Panc1 (cell line): ENCODE measurements at regions not wholly inside any gene's neighbourhood (a gene's known extent, or its start where the extent isn't known, plus 50 kb on each side); places are given as distances from the start of the nearest gene placed in this dataset.

Experiments used
- ATAC-seq: fragments of 200-7000 bp; cut with Tn5 transposase; 2 replicates; pipeline ENCODE4 v1.9.1; 2020; ENCODE audit warnings: mild to moderate bottlenecking, moderate library complexity
- BruUV-seq: library from RNA; stranded (reverse); fragments of 400-500 nt; replicated peaks from 2 replicates; lab custom pipeline; 2021; lab: Mats Ljungman, UMichigan
- CTCF ChIA-PET: fragments of 300-600 bp; sonication (Branson Sonifier 250); formaldehyde crosslinking; loops from one replicate; lab custom pipeline; 2022; ENCODE audit warnings: antibody characterized with exemption; lab: Charles Lee
- POLR2A ChIA-PET: fragments of 300-600 bp; sonication (Branson Sonifier 250); formaldehyde crosslinking; loops from one replicate; lab custom pipeline; 2022; ENCODE audit warnings: antibody characterized with exemption; lab: Charles Lee
- DNase-seq: peaks from one replicate; pipeline ENCODE4 v3.0.0-alpha.2; 2010; ENCODE audit warnings: low read depth, low spot score
- H3K27ac ChIP-seq: 2 replicates; pipeline ENCODE4 v1.5.1; 2011; ENCODE audit warnings: mild to moderate bottlenecking, low read length, inconsistent platforms
- H3K27me3 ChIP-seq: fragments of 200-500 bp; sonication (Bioruptor generic); 2 replicates; pipeline ENCODE4 v1.6.0; 2014; ENCODE audit warnings: low read length, inconsistent platforms; ENCODE audit not compliant: control insufficient read depth, insufficient read depth
- H3K36me3 ChIP-seq: fragments of 200-500 bp; sonication (Bioruptor generic); 2 replicates; pipeline ENCODE4 v1.5.1; 2014; ENCODE audit warnings: inconsistent platforms, mild to moderate bottlenecking, low read length, moderate library complexity; ENCODE audit not compliant: control insufficient read depth, insufficient read depth
- H3K4me1 ChIP-seq: 2 replicates; pipeline ENCODE4 v1.5.1; 2011; ENCODE audit warnings: inconsistent platforms, mild to moderate bottlenecking, low read length, moderate library complexity; ENCODE audit not compliant: control insufficient read depth, insufficient read depth
- H3K4me3 ChIP-seq, 2 experiments: 2 replicates each; pipeline ENCODE4 v1.5.1; 2011 to 2012; ENCODE audit warnings: low read depth in 2 of 2, low read length in 2 of 2, mild to moderate bottlenecking in 2 of 2, inconsistent platforms in 1 of 2, moderate library complexity in 1 of 2
- H3K9me3 ChIP-seq: fragments of 200-500 bp; sonication (Bioruptor generic); 2 replicates; pipeline ENCODE4 v1.5.1; 2014; ENCODE audit warnings: low read depth, mild to moderate bottlenecking, inconsistent platforms, low read length, moderate library complexity; ENCODE audit not compliant: control insufficient read depth, insufficient read depth
- CTCF ChIP-seq: fragments of 450-650 bp; IDR thresholded peaks from 2 replicates; pipeline ENCODE4 v1.5.1; 2017; ENCODE audit warnings: mild to moderate bottlenecking
- POLR2AphosphoS5 ChIP-seq: IDR thresholded peaks from 2 replicates; pipeline ENCODE4 v1.6.1; 2012; ENCODE audit warnings: mild to moderate bottlenecking, low read depth, low read length, moderate library complexity
- REST ChIP-seq, 2 experiments: IDR thresholded peaks; 2 replicates each; pipeline ENCODE4 v1.6.1; 2011 to 2012; ENCODE audit warnings: low read depth in 2 of 2, control low read depth in 1 of 2, low read length in 1 of 2, mild to moderate bottlenecking in 1 of 2, moderate library complexity in 1 of 2; ENCODE audit not compliant: insufficient read depth in 1 of 2
- SIN3A ChIP-seq: IDR thresholded peaks from 2 replicates; pipeline ENCODE4 v1.6.1; 2012; ENCODE audit warnings: low read depth, mild to moderate bottlenecking, low read length, moderate library complexity, borderline replicate concordance; ENCODE audit not compliant: insufficient read depth
- TCF7L2 ChIP-seq: IDR thresholded peaks from 2 replicates; pipeline ENCODE4 v1.6.1; 2011; ENCODE audit warnings: mild to moderate bottlenecking, low read depth, low read length, inconsistent platforms
- in situ Hi-C: cut with HindIII; loops from 2 replicates; pipeline ENCODE4 v1.10.0; 2016; ENCODE audit warnings: low sequenced_read_pairs, low pct_unique_long_range_greater_than_20kb
- intact Hi-C: fragments of 100-400 bp; cut with micrococcal nuclease; formaldehyde crosslinking; loops from one replicate; pipeline ENCODE4 v1.10.0; 2022; ENCODE audit not compliant: unreplicated experiment

- DNase-seq: no peak
- Histone ChIP-seq H3K4me1 (no peaks in the 10 kb centered on the region), H3K27ac (no peak overlapping the region), H3K9me3 (no peaks in the 10 kb centered on the region), H3K27me3 (peaks cover 10% of the 10 kb centered on the region), H3K36me3 (no peaks in the 10 kb centered on the region), H3K4me3 (no peak overlapping the region)
- no peak for ATAC-seq
- ChIA-PET POLR2A (no interaction called here), CTCF (no interaction called here)
- in situ Hi-C loops: no loop called here
- no TSS peak for BruUV-seq
- intact Hi-C loops: no loop called here
- TF ChIP-seq TCF7L2 (no peak), SIN3A (no peak), CTCF (no peak), POLR2AphosphoS5 (no peak), REST (IDR thresholded peaks at IDR 0.05; ENCODE audit: insufficient read depth in 1 of 2, low read depth in 2 of 2, low read length in 1 of 2) (no peak)
Observed at GRCh38 chr19:31943191-31943661, 402.2 kb upstream of the ZNF507 start.

GRCh38 chr19:31943778-31944177 is 401.6 kb upstream of the ZNF507 start:
- CTCF ChIA-PET: no interaction called here

More at GRCh38 chr19:31943778-31944177, 401.6 kb upstream of the ZNF507 start:
- intact Hi-C loops (no loop called here), in situ Hi-C loops (no loop called here)
- no TSS peak for BruUV-seq
- Histone ChIP-seq H3K36me3 (no peaks in the 10 kb centered on the region), H3K27ac (no peak overlapping the region), H3K9me3 (no peaks in the 10 kb centered on the region), H3K4me3 (no peak overlapping the region), H3K27me3 (peaks cover 10% of the 10 kb centered on the region), H3K4me1 (no peaks in the 10 kb centered on the region)
- DNase-seq (no peak), ATAC-seq (no peak)
- no peak for TF ChIP-seq POLR2AphosphoS5
- TF ChIP-seq TCF7L2: no peak
- TF ChIP-seq REST (IDR thresholded peaks at IDR 0.05; ENCODE audit: insufficient read depth in 1 of 2, low read depth in 2 of 2, low read length in 1 of 2): no peak
- TF ChIP-seq CTCF: no peak
- TF ChIP-seq SIN3A: no peak
- POLR2A ChIA-PET: no interaction called here
